ENCODE measurements at regions not wholly inside any gene's neighbourhood (a gene's known extent, or its start where the extent isn't known, plus 50 kb on each side); places are given as distances from the start of the nearest gene placed in this dataset.

GRCh38 chrX:10728806-10729389 lies 108.5 kb upstream of the MID1 start:
- Histone ChIP-seq H3K9ac (ENCODE audit: control insufficient read depth, insufficient read depth, low read length) (no peak overlapping the region), H3K4me1 (ENCODE audit: control insufficient read depth, insufficient read depth, low read length) (no peaks in the 10 kb centered on the region), H3K9me3 (replicated peaks; ENCODE audit: control insufficient read depth, insufficient read depth, low read length) (no peaks in the 10 kb centered on the region), H3K27ac (ENCODE audit: control insufficient read depth, insufficient read depth) (no peak overlapping the region), H3K27me3 (replicated peaks in 1 of 2; ENCODE audit: control insufficient read depth in 2 of 2, insufficient read depth in 2 of 2, low read length in 1 of 2) (peaks cover 0 to 2% of the 10 kb centered on the region in 2 experiments; a peak in 1 of 4 replicates), H3K36me3 (ENCODE audit: control insufficient read depth in 2 of 2, insufficient read depth in 2 of 2, low read length in 1 of 2) (no peaks in the 10 kb centered on the region), H2AFZ (ENCODE audit: control insufficient read depth, low read depth, low read length) (no peak overlapping the region), H3K79me2 (ENCODE audit: control insufficient read depth, insufficient read depth, low read length) (no peaks in the 10 kb centered on the region), H4K20me1 (ENCODE audit: control insufficient read depth, insufficient read depth) (no peaks in the 10 kb centered on the region), H3K4me2 (ENCODE audit: control insufficient read depth, insufficient read depth) (no peak overlapping the region), H3K4me3 (no peak overlapping the region)
- ATAC-seq (no peak), DNase-seq (ENCODE audit: low read depth, low spot score) (no peak), FAIRE-seq (no peak)
- in situ Hi-C loops (cut with MboI) = no loop called here
- ChIA-PET CTCF (interaction anchor here (1.6 kb wide), 1 partner anchor 539 kb away, joined by 5 read pairs; no protein-coding TSS in a partner anchor), RAD21 (ENCODE audit: unreplicated experiment) (interaction anchor here (1.3 kb wide), 1 partner anchor 539 kb away, joined by 3 read pairs; no protein-coding TSS in a partner anchor), POLR2A (no interaction called here), SMC1A (ENCODE audit: uncharacterized antibody, unreplicated experiment) (no interaction called here)
- intact Hi-C loops (cut with micrococcal nuclease; ENCODE audit: unreplicated experiment) = no loop called here
- no peak for TF ChIP-seq NKRF (conservative IDR thresholded peaks at IDR 0.05)
- no peak for TF ChIP-seq CHD2 (IDR thresholded peaks at IDR 0.05; ENCODE audit: borderline replicate concordance, low read depth, low read length)
- no peak for TF ChIP-seq NFYB (IDR thresholded peaks at IDR 0.05; ENCODE audit: insufficient read depth, low read depth, low read length)
- TF ChIP-seq DPF2 (IDR thresholded peaks at IDR 0.05) = no peak
- no peak for TF ChIP-seq YY1 (IDR thresholded peaks at IDR 0.05; ENCODE audit: low read depth, low read length)
- TF ChIP-seq IKZF2 (IDR thresholded peaks at IDR 0.05) = no peak
- no peak for TF ChIP-seq HCFC1 (IDR thresholded peaks at IDR 0.05; ENCODE audit: low read length)
- no peak for TF ChIP-seq MTA2 (IDR thresholded peaks at IDR 0.05; ENCODE audit: low read depth)
- WGBS (ENCODE audit: insufficient coverage, insufficient replicate concordance, low lambda C conversion rate, missing lambda C conversion rate) = 24% methylated on average over 12 of the region's 12 CpGs
- no TSS peak for BruUV-seq (replicated peaks)
